Adrenal gland (tissue), 9 donors: ENCODE measurements at regions not wholly inside any gene's neighbourhood (a gene's known extent, or its start where the extent isn't known, plus 50 kb on each side); places are given as distances from the start of the nearest gene placed in this dataset.
A peak's percentile ranks its signal among the peaks of the same experiment; 100 is the strongest.

Experiments
- DNase-seq, 7 donors: peaks; one replicate each; pipeline ENCODE4 v3.0.0-alpha.2; 2019 to 2020
- H3K27ac ChIP-seq, 5 donors: fragments of 200-600 bp; sonication (generic) in 4 of 5; 1 replicate in 3 of 5; 2 replicates in 2 of 5; pipeline versions ENCODE4 v1.5.1 to v1.8.0; 2016 to 2020; ENCODE audit warnings: mild to moderate bottlenecking in 1 of 5
- H3K27me3 ChIP-seq: fragments of 200-600 bp; 2 replicates; pipeline ENCODE4 v1.8.0; 2021
- H3K36me3 ChIP-seq, 2 donors: fragments of 200-600 bp; replicated peaks in 1 of 2; 1 replicate in 1 of 2; 2 replicates in 1 of 2; pipeline versions ENCODE4 v1.5.1 to v1.8.0; 2018 to 2022
- H3K4me1 ChIP-seq, 2 donors: fragments of 200-600 bp; replicated peaks in 1 of 2; 1 replicate in 1 of 2; 2 replicates in 1 of 2; pipeline versions ENCODE4 v1.5.1 to v1.8.0; 2018 to 2021
- H3K4me3 ChIP-seq, 4 donors: fragments of 200-600 bp; sonication (generic) in 3 of 4; one replicate each; pipeline ENCODE4 v1.5.1; 2016 to 2018
- H3K9me3 ChIP-seq, 3 donors: fragments of 200-600 bp; sonication (generic) in 1 of 3; replicated peaks in 1 of 3; 1 replicate in 2 of 3; 2 replicates in 1 of 3; pipeline versions ENCODE4 v1.5.1 to v1.8.0; 2016 to 2021
- CTCF ChIP-seq, 6 experiments: fragments of 450-650 bp in 4 of 6; fragments of 200-600 bp in 2 of 6; sonication (generic) in 1 of 6; IDR thresholded peaks; 1 replicate in 5 of 6; 2 replicates in 1 of 6; pipeline versions ENCODE4 v1.5.1 to v1.8.0; 2016 to 2021; ENCODE audit warnings: antibody characterized with exemption in 6 of 6, mild to moderate bottlenecking in 2 of 6, moderate library complexity in 1 of 6
- POLR2A ChIP-seq, 2 donors: fragments of 450-650 bp; IDR thresholded peaks; one replicate each; pipeline ENCODE4 v1.6.1; 2017; ENCODE audit warnings: antibody characterized with exemption in 2 of 2, mild to moderate bottlenecking in 2 of 2, moderate library complexity in 1 of 2
- WGBS, 4 donors: extraction: QIAGEN DNeasy Blood & Tissue Kit in 2 of 4; methylation state at CpG; one replicate each; pipeline versions ENCODE4 v1.1.5 to v1.1.7; 2013 to 2017; 5-methylcytosine and 5-hydroxymethylcytosine counted together
- intact Hi-C, 2 donors: fragments of 100-400 bp; cut with DNase I; formaldehyde crosslinking; loops; one replicate each; pipeline versions ENCODE4 v1.14.1 to v1.15.0; 2022 to 2023
- small RNA-seq, 2 donors: library from RNA; depleted of rRNA; stranded (forward); fragments of <200 nt; gene quantifications; one replicate each; pipeline ENCODE3, GENCODE V24; 2016
- donor health status: healthy with polysubstance abuse.
- donor health status: Bipolar disorder and iron deficiency.
- donor health status: DM: yes; HTN: yes; CAD: no.
- donor health status: DM: no; HTN: no; CAD: no.
- donor health status: DM: no; HTN: no; CAD: no.

GRCh38 chr12:30807695-30808034 is 52.9 kb upstream of the CAPRIN2 start:
- H3K27me3 ChIP-seq = no peaks in the 10 kb centered on the region
- no peaks in the 10 kb centered on the region for H3K4me1 ChIP-seq
- no peak for DNase-seq
- H3K4me3 ChIP-seq = no peak overlapping the region
- intact Hi-C loops = no loop called here
- no peak overlapping the region for H3K27ac ChIP-seq
- no peaks in the 10 kb centered on the region for H3K36me3 ChIP-seq
- no peaks in the 10 kb centered on the region for H3K9me3 ChIP-seq
- 43 to 71% (median 51%) methylated on average over 1 of the region's 1 CpG for WGBS, 4 donors
- TF ChIP-seq CTCF (IDR thresholded peaks at IDR 0.05) (no peak), POLR2A (IDR thresholded peaks at IDR 0.05) (no peak)

- Histone ChIP-seq H3K27ac (no peak overlapping the region), H3K4me1 (no peaks in the 10 kb centered on the region), H3K4me3 (no peak overlapping the region), H3K9me3 (no peaks in the 10 kb centered on the region), H3K36me3 (no peaks in the 10 kb centered on the region), H3K27me3 (no peaks in the 10 kb centered on the region)
- peak; percentile 28 to 68 (median 58) for DNase-seq
- WGBS, 4 donors = 55 to 66% (median 62%) methylated on average over 7 of the region's 7 CpGs
- intact Hi-C loops = no loop called here
- TF ChIP-seq POLR2A (IDR thresholded peaks at IDR 0.05) (no peak), CTCF (IDR thresholded peaks at IDR 0.05) (peak; percentile 71 to 97 (median 84))
Measured at GRCh38 chr12:30806989-30807694, 52.4 kb upstream of the CAPRIN2 start.

GRCh38 chr12:30805959-30806358 is 51.2 kb upstream of the CAPRIN2 start:
- Histone ChIP-seq H3K9me3 (no peaks in the 10 kb centered on the region), H3K27me3 (no peaks in the 10 kb centered on the region), H3K36me3 (no peaks in the 10 kb centered on the region), H3K27ac (no peak overlapping the region), H3K4me3 (no peak overlapping the region), H3K4me1 (no peaks in the 10 kb centered on the region)
- TF ChIP-seq POLR2A (IDR thresholded peaks at IDR 0.05) (no peak), CTCF (IDR thresholded peaks at IDR 0.05) (no peak)
- DNase-seq = no peak
- intact Hi-C loops = no loop called here
- WGBS, 4 donors = 63 to 85% (median 83%) methylated on average over 1 of the region's 1 CpG

Small RNA genes in the stretch of these regions (small RNA-seq; reads per million reads assigned to genes)
- 0 reads per million in 2 donors for gene PPIAP44
